ENCODE measurements at regions not wholly inside any gene's neighbourhood (a gene's known extent, or its start where the extent isn't known, plus 50 kb on each side); places are given as distances from the start of the nearest gene placed in this dataset.
A peak's percentile ranks its signal among the peaks of the same experiment; 100 is the strongest.

DNA sequence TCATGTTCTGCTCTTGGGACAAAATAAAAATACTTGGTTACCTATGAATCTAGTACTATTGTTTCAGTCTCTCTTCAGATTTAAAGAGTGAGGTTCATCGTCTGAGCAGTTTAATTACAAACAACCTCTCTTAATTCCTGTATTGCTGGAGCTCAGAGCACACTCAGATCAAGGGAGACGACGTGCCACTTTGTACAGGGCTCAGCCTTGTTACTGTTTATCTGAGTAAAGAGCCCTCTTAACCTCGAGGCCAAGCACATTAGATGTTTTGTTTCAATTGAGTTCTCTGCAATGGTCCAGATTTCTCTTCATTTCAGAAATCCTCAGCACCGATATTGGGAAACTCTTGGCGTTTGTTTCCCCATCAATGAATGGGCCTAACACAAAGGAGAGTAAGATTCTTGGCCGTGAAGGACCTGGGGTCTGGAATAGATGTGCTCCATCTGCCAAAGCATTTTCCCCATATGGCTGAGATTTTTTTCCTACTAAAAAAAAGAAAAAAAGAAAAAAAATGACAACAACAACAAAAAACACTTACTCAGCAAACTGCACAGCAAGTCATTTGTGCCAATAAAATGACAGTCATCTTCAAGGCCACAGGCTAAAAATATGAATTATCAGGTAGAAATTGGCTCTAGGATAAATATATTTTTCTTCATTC is 82.6 kb upstream of the CCN6 start:
- no peak overlapping the region for H3K4me3 ChIP-seq
- DNase-seq: peak in 1 of 4 donors; percentile 46
- TF ChIP-seq, protein P1, sequence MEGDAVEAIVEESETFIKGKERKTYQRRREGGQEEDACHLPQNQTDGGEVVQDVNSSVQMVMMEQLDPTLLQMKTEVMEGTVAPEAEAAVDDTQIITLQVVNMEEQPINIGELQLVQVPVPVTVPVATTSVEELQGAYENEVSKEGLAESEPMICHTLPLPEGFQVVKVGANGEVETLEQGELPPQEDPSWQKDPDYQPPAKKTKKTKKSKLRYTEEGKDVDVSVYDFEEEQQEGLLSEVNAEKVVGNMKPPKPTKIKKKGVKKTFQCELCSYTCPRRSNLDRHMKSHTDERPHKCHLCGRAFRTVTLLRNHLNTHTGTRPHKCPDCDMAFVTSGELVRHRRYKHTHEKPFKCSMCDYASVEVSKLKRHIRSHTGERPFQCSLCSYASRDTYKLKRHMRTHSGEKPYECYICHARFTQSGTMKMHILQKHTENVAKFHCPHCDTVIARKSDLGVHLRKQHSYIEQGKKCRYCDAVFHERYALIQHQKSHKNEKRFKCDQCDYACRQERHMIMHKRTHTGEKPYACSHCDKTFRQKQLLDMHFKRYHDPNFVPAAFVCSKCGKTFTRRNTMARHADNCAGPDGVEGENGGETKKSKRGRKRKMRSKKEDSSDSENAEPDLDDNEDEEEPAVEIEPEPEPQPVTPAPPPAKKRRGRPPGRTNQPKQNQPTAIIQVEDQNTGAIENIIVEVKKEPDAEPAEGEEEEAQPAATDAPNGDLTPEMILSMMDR (IDR thresholded peaks at IDR 0.05): no peak
- H3K9me3 ChIP-seq: no peaks in the 10 kb centered on the region
- H3K36me3 ChIP-seq: no peaks in the 10 kb centered on the region
- intact Hi-C loops (cut with DNase I): no loop called here
- peak overlapping the region in 1 of 2 donors; percentile 79 for H3K27ac ChIP-seq
- H3K4me1 ChIP-seq: peaks cover 0 to 35% of the 10 kb centered on the region in 2 donors
- H3K27me3 ChIP-seq: no peaks in the 10 kb centered on the region
- ATAC-seq: no peak

GRCh38 chr6:111971866-111972532 is 81.9 kb upstream of the CCN6 start:
- Histone ChIP-seq H3K9me3 (no peaks in the 10 kb centered on the region), H3K27ac (peak overlapping the region; percentile 77 to 79), H3K4me1 (peaks cover 0 to 35% of the 10 kb centered on the region in 2 donors), H3K27me3 (no peaks in the 10 kb centered on the region), H3K36me3 (no peaks in the 10 kb centered on the region), H3K4me3 (no peak overlapping the region)
- DNase-seq: no peak
- no peak for ATAC-seq
- intact Hi-C loops (cut with DNase I): no loop called here
- TF ChIP-seq, protein P1 (IDR thresholded peaks at IDR 0.05): no peak

GRCh38 chr6:111972745-111973117 is 81.2 kb upstream of the CCN6 start:
- ATAC-seq (peak; percentile 8), DNase-seq (no peak)
- peak overlapping the region; percentile 77 to 79 for H3K27ac ChIP-seq
- TF ChIP-seq, protein P1 (IDR thresholded peaks at IDR 0.05): no peak
- no peaks in the 10 kb centered on the region for H3K27me3 ChIP-seq
- intact Hi-C loops (cut with DNase I): no loop called here
- H3K36me3 ChIP-seq: no peaks in the 10 kb centered on the region
- H3K9me3 ChIP-seq: no peaks in the 10 kb centered on the region
- H3K4me3 ChIP-seq: no peak overlapping the region
- peaks cover 0 to 35% of the 10 kb centered on the region in 2 donors for H3K4me1 ChIP-seq

GRCh38 chr6:111973118-111973761 is 80.7 kb upstream of the CCN6 start:
- intact Hi-C loops (cut with DNase I): no loop called here
- peaks cover 0 to 35% of the 10 kb centered on the region in 2 donors for H3K4me1 ChIP-seq
- H3K9me3 ChIP-seq: no peaks in the 10 kb centered on the region
- peak overlapping the region; percentile 77 to 79 for H3K27ac ChIP-seq
- no peaks in the 10 kb centered on the region for H3K27me3 ChIP-seq
- H3K4me3 ChIP-seq: no peak overlapping the region
- ATAC-seq: peak; percentile 84
- peak in 3 of 4 donors; percentile 69 to 84 (median 73) for DNase-seq
- no peaks in the 10 kb centered on the region for H3K36me3 ChIP-seq
- TF ChIP-seq, protein P1 (IDR thresholded peaks at IDR 0.05): no peak
